Activated T-helper 9 cell treated with anti-CD3 and anti-CD28 coated beads, Interleukin-2, amount 50 U/mL, for 16 hours (primary cell): ENCODE measurements at regions not wholly inside any gene's neighbourhood (a gene's known extent, or its start where the extent isn't known, plus 50 kb on each side); places are given as distances from the start of the nearest gene placed in this dataset.
A peak's percentile ranks its signal among the peaks of the same experiment; 100 is the strongest.

Experiments used
- DNase-seq: peaks from one replicate; pipeline ENCODE4 v3.0.0-alpha.2; 2020; ENCODE audit warnings: low read depth

DNA sequence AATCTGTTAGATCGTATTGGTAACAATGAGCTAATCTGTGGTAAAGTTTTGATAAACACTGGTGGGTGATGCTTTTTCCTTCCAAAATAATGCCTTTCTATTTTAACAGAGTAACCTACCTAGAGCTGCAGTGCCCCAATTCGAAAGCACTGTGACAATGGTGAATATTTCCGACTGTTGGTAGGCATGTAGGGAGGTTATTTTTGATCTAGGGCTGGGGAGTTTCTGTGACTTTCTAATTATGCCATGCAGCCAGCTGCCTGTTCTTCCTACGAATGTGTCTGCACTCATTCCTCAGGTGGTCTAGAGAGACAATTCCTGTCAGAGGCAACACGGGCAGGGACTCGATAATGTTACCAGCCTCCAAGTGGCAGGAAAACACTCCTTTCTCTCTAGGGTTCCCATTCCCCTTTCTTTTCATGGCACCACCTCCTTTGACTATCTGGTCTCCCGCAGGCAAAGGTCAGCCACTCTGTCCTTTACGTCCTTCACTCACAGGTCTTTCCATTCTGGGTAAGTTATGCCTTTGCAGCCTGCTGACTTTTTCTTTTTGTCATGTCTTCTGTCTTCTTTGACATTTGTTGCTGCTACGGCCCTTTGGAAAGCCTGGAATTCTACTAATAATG, 167.2 kb upstream of the MGAT5 start:
- DNase-seq: no peak

DNA sequence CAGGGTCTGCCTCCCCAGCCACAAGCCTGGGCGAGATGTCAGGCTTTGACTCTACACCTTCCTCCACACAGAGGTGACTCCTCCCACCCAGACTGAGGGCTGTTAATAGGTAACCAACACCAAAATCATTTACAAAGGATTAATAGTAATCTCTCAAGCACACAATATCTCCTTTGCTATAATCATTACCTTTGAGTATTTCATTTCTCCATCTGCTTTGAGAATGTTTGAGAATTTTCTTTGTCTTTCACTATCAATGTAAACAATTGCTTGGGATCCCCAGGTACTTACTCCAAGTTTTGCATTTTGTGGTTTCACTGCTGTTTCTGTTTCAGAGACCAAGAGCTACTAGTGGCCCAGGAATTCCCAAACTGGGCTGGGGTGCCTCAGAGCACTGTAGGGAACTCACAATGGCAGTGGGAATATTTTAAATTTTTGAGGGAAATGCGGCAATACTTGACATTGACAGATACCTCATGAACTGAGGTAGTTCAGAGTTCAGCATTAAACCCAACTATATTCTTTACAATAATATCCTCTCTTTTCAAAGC, 166.4 kb upstream of the MGAT5 start:
- no peak for DNase-seq

DNA sequence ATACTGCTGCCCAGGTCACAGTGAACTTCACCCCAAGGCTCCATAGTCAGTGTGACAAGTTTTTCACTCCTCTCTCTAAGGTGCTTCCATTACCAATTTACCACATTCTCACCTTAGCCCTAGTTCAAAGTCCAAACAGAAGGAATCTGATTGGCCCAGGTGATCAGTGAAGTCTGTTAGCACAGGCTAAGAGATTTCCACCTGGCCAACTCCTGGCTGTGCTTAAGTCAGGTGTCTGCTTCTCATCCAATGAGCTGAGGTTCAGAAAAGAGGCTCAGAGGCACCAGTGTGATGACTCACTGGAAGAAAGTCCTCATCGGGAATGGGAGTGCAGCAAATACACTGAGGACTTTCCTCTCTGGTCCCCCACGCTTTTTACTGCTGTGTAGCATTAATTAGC, 164.4 kb upstream of the MGAT5 start:
- DNase-seq: no peak

DNA sequence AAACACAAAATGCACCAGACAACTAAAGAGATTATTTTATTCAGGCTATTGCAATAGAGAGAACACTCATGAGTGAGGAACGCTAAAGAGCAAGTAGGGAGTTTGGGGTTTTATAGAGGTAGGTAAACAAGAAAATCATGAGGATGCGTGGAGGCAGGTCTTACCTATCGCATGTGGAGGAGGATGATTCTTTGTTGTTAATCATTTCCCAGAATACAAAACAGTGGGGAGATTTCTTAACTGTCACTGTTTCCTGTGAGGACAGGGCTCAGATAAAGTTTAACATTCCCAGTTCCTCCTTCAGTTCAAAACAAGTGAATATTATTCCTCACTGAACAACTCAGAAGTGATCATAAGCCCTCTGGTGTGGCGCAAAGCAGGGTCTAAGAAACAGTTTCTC, 156.1 kb upstream of the MGAT5 start:
- no peak for DNase-seq

DNA sequence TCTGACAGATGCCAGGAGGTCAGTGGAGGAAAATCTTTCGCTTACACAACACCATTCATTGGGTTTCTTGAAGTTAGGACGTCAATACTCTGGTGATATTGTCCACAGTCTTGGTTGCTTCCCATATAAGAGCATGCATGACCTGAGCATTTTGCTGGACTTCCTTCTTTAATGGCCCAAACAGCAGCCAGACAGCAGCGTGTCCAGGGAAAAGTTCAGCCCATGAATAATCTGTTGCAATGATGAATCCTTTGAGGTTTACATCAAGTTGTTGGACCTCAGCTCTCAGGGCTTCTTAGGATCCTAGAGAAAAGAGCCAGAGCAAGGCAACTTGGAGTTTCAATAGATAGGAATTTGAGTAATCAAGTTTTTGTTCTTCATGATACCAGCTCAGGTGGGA, 155.6 kb upstream of the MGAT5 start:
- DNase-seq: no peak

DNA sequence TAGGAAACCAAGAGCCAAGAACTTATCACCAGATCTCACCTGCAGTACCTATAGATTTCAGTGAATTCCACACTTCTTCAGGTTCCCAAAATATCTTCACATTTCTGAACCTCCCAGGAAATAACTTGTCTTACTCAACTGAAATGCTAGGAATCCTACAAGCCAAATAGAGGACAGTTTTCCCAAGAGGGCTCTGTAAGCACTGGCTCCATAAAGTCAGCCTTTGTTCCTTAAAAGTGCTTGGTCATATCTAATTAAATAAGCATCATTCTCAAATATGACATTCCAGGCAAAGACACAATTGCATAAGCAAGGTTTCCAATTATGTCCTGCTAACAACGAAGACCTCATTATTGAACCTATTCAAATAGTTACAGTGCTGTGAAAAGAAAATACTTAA, 154.6 kb upstream of the MGAT5 start:
- no peak for DNase-seq

DNA sequence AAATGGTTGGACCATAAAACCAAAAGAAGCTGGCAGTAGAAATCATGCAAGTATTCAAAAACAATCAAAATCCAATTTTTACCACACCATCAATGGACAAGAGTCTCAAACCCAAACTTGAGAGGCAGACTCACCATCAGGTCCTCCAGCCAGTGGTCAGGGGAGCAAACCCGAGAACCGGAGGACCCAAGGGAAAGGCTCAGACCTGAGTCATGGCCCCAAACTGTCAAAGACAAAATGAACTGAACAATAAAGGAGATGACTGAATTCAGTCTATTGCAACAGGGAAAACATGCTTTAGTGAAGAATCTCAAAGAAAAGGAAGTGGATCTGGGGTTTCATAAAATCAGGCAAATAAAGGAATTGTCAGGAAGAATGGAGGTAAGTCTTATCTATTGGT, 150.7 kb upstream of the MGAT5 start:
- no peak for DNase-seq

DNA sequence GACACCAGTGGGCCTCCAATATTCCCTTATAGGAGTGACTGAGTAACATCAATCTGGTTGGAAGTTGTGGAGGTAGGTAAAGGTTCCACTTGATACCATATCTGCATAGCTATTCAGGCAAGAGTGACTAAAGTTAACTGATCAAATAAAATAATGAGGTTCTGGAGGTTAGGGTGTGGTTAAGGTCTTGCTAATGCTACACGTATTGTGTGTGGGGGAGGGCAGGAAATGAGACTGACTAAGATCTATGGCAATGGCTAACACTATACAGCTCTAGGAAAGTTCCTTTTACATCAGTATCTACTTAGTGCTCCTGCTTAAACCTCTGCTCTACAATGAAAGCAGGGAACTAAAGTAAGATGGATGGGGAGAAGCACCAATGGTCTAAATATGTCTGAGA, 149.1 kb upstream of the MGAT5 start:
- DNase-seq: no peak

DNA sequence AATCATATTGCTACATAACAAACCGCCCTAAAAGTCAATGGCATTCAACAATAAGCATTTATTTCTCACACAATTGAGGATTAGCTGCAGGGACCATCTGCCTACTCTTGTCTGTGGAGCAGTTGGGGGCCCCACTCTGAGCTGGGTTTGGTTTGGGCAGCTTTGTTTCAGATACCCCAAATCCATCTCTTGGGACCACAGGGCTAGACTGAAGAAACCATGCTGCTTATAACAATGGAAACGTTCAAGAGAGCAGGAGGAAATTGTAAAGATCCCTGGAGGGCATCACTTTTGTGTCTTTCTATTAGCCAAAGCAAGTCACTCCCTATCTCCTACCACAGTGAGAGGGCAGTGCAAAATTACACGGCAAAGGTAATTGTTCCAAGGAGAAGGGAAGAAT, 146.5 kb upstream of the MGAT5 start:
- DNase-seq: no peak

DNA sequence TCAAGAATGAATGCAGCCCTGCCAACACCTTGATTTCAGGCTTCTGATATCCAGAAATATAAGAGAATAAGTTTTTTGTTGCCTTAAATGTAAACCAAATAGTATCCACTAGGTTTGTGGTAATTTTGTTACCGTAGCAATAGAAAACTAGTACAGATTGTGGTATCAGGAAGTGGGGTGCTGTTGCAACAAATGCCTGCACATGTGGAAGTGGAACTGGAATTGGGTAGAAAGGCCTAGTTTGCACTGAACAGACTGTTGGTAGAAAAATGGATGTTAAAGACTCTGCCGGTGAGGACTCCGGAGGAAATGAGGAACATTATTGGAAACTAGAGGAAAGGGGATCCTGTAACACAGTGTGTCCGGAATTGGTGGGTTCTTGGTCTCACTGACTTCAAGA, 145.8 kb upstream of the MGAT5 start:
- DNase-seq: no peak

DNA sequence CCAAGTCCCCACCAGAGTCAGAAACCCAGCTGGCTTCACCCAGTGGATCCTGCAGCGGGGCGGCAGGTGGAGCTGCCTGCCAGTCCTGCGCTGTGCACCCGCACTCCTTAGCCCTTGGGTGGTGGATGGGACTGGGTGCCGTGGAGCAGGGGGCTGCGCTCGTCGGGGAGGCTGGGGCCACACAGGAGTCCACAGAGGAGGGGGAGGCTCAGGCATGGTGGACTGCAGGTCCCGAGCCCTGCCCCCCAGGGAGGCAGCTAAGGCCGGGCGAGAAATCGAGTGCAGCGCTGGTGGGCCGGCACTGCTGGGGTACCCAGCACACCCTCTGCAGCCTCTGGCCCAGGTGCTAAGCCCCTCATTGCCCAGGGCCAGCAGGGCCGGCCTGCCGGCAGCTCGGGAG, 144.6 kb upstream of the MGAT5 start:
- DNase-seq: no peak

DNA sequence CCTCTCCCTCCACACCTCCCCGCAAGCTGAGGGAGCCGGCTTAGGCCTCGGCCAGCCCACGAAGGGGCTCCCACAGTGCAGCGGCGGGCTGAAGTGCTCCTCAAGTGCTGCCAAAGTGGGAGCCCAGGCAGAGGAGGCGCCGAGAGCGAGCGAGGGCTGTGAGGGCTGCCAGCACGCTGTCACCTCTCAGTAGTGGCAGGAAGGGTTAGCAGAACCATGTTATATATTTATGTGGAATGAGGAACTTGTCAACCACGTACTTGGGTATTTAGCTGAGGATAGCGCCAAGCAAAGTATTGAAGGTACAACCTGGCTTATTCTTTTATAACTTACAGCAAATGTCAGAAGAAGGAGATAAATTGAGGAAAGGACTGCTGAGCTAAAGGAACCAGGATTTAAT, 144.1 kb upstream of the MGAT5 start:
- DNase-seq: no peak

DNA sequence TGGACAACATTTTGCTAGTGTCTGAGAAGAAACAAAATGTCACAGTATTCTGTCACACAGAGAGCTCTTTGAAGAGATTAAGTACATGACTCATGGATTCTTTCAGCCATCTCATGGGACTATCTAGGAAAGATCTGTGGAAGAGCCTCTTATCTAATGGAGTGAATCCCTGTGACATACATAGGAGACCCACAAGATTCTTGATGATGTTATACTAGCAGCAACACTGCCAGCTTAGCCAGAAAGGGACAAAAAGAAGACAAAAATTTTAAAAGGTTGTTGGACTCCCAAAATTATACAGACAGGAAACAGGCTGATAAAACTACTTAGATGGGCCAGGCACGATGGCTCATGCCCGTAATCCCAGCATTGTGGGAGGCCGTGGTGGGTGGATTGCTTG, 143.3 kb upstream of the MGAT5 start:
- DNase-seq: no peak

DNA sequence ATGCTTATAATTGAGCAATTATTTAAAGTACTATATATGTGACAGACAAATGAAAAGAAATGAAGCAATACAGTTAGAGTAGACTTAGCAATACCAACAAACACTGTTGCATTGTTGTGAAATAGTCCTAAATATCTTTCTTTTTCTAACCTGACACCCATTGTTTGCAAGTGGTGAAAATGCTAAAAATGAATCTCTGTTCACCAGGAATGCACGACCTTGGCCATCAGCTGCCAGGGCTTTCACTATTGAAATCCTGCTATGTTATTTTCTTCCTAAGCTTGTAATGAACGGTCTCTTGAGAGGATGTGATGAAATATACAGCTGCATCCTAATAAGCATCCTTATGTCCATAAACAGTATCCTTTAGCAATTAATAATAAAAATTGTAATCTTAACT, 136.2 kb upstream of the MGAT5 start:
- DNase-seq: no peak

DNA sequence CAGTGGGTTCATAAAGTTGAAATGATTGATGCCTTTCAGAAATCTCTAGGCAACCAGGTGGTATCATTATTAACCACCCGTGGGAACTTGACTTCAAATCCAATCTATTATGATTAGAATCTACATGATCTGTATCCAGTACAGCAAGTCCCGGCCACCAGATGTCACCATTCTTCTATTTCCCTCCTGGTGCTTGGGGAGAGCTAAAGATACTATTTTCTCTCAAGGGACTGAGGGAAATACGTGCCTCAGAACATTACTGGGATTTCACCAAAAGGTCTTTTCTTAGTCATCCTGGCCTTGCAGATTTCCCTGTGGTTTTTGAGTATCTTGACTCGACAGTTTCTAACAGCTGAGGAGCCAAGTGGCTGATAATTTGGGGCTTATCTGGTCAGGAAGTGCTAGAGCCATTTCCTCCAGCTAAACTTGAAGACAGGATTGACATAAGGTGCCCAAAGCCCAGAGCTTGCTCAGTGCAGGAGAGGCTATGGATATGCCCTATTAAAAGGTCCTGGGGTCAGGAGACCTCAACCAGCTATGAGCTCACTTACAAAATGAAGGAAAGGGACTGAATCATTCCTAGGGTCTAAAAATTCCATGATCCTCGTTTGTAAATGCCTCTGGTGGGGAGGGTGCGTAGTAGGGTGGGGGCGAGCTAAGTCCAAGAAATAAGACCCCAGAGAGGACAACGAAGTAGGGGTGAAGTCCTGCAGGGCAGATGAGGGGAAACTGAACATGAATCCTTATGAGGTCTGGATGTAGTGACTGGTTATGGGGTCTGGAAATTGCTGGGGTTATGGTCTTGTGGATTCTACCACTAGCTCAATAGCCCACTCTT, 135.4 kb upstream of the MGAT5 start:
- DNase-seq: peak; percentile 73

DNA sequence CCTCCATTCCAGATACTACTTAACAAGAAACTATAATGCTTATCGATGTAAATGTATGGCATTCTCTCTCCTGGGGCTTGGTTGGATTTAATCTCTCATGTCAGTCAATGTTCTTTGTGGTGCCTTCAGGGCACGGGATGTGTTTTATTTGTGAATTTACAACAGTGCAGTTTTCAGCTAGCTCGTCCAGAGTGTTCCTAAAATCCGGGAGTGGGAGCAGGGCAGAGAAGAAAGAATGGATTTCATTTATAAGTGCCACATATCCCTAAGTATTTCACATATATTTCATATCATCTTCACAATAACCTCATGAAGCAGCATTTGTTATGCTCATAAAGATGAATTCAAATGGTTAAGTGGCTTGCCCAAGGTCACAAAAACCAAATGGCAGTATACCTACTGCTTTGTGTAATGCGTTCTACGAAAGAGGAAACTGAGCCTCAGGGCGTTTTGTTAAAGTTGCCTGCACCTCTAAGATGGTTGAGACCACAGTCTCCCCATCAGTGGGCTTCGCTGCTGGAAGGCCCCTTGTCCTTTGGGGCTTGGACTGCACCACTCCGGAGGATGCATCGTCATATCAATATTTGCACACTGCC, 134.7 kb upstream of the MGAT5 start:
- DNase-seq: no peak

DNA sequence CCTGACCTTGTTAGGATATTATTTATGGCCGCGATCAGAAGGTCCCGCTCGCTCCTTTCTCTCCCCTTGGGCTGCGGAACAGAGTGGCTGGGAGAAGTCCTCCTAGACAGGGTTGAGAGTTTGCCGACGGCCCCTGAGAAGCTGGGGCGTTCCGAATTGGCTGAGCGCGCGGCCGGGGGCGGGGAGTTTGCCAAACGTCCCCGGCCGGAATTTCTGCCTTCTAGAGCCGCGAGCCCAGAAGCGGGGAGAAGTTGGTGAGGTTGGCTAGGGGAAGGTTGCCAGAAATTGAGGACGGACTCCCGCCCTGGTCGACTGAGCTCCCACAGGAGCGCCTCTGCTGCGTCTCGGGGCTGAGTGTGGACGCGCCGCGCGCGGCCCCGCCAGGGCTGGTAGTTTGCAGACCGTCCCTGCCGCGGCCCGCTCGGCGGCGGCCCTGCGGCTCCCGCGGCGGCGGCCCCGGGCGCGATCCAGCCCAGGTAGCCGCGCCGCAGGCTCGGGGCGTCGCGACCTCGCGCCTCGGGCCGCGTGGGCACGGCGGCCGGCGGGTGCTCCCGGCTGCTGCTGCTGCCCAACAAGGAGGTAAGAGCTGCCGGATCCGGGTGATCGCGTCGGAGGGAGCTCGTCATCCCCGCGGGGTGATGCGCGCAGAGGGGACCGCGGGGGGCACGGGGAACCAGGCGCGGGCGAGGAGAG, 134.0 kb upstream of the MGAT5 start:
- DNase-seq: peak; percentile 75

DNA sequence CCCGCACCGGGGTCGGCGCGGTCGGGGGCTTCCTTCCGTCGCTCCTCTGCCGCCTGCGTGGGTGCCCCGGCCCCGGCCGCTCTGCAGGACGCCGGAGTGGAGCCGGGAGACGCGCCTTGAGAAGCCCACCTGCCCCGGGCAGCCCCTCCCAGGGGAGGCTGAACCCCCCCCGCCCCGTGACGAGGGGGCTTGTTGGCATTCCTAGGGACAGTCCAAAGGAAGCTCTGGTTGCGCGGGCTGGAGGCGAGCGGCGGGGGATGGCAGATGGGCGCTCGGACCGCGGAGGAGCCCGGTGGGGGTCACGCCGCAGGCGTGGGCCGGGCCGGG, 133.5 kb upstream of the MGAT5 start:
- no peak for DNase-seq

DNA sequence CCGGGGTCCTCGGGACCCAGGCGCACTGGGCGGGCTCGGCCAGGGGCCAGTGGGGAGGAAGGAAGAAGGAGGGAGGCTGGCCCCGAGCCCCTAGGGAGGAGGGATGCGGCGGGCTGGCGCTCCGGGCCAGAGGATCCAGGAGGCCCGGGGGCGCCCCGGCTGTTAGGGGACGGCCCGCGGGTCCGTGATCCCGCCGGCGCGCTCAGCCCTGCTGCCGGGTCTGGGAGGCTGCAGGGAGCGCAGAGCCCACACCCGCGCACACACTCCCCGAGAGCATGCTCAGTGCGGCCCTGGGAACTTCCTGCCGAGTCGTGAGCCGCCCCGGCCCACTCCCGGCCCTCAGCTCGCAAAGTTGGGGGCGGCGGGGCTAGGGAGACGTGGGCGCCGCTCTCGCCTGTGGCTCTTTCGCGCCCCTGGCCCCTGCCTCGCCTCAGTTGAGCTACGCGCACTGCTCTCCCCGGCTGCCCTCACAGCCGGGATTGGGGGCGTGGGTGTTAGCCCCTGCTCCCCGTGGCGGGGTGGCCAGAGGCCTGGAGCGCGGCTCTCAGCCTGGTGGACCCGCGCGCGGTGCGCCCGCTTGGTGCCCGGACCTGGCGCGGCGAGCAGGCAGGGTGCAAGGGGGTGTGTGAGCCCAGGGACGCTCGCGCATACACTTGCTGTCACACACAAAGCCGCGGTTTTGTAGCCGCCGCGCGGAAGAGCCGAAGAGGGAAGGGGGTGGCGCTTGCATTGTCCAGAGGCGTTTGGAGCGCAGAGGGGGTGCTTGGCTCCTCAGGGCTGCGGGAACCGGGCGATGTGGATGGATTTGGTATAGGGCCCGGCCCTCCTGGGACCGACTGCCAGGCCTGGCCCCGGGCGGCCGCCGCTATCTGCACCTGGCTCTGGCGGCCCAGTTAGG, 132.9 kb upstream of the MGAT5 start:
- peak; percentile 60 for DNase-seq

DNA sequence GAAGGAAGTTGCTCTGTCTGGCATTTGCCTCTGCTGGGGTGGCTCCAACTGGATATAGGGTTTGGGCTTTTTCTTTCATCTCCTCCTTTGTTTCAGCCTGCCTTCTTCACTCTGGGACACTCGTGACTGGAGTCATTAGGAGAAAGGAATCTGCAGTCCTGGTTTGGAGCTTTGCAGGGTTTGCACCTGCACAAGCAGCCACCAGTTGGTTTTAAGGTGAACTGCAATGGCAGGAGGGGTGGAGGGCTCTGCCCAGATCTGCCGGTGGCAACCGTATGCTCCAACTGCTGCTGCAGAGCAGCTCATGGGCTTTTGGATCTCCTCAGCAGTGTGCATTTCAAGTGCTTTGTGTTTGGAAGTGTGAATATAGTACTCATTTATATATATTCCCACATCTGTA, 131.3 kb upstream of the MGAT5 start:
- no peak for DNase-seq

DNA sequence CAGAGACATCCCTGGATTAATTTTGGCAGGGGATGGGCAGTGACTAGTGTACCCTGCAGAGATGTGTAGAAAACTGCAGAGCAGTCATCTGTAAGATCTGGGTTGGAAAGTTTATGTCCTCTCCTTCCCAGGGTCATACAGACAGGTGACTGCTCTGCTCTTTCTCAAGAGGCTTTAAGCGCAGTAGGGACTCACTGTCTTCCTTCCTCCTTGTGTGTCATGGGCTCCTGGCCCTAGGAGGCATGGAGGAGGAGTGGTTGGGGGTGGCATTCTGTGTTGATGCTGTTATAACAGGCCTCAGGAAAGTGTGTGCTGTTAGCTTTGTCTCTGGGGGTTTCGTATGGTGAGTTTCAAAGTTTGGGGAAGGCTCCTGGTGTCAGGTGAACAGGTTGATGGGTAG, 130.5 kb upstream of the MGAT5 start:
- DNase-seq: no peak
